Epithelial cell of prostate (primary cell): ENCODE measurements at regions not wholly inside any gene's neighbourhood (a gene's known extent, or its start where the extent isn't known, plus 50 kb on each side); places are given as distances from the start of the nearest gene placed in this dataset.
"Not testable (repeated sequence)": the region's sequence is repeated elsewhere in the genome, so short reads cannot be mapped to it uniquely, and the experiment has no call there.

Source experiments
- DNase-seq: peaks from one replicate; pipeline ENCODE4 v3.0.0-alpha.2; 2011; ENCODE audit warnings: low read depth, low spot score
- H3K27ac ChIP-seq: fragments of 450-650 bp; 2 replicates; pipeline ENCODE4 v1.5.1; 2017; ENCODE audit warnings: mild to moderate bottlenecking

DNA sequence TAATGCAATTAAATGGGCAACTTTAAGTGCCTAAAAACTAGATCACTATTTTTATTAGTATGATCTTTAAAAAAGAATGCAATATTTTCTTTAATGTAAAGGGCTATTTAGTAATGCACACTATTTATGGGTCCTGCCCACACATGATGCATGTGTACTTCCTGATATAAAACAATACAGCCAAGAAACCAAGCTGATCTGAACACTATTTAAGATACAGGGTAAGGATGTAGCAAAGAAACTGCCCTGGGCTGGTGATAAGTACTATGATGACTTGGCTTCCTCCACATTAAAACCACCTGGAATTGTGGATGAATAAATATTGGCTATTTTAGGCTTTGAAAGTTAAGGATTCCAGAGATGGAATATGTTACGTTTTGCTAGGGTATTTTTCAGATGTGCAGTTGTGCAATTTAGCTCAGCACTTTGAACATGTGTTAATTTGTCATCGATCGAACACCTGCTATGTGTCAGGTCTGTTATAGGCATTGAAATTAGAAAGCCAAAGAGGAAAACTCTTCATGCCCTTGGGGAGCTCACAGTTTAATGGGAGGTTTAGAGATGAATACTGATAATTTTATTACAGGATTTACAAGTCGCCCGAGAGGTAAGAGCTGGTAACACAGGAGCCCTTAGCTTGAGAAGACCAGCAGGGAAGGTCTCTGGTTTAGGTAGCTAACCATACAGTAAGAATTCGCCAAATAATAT is 276.7 kb downstream of the PLK2 start:
- no peak for DNase-seq

DNA sequence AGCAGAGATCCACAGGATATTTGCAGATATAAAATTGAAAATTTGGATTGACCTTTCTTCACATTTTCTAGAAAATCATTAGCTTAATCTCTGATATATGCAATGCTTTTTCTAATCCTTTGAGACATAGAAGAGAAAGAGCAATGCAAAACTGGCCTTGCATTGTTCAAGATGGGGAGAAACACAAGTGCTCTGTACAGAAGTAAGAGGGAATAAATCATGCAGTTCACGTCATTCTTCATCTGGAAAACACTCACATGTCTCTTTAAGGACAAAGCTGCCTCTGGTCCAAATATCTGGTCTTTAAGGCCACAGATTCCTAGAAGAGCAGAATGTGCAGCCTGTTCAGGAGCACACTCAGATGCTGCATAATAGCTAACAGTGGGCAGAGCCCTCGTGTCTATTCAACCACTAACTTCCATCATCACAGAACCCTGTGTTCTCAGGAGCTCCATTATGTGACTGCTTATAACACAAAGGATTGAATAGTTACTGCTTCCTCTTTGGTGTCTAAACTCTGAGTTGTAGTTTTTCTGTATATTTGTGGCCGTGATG is 277.5 kb downstream of the PLK2 start:
- no peak overlapping the region for H3K27ac ChIP-seq
- DNase-seq = no peak

More for the DNA sequence above, 276.7 kb downstream of the PLK2 start:
- no peak overlapping the region for H3K27ac ChIP-seq

DNA sequence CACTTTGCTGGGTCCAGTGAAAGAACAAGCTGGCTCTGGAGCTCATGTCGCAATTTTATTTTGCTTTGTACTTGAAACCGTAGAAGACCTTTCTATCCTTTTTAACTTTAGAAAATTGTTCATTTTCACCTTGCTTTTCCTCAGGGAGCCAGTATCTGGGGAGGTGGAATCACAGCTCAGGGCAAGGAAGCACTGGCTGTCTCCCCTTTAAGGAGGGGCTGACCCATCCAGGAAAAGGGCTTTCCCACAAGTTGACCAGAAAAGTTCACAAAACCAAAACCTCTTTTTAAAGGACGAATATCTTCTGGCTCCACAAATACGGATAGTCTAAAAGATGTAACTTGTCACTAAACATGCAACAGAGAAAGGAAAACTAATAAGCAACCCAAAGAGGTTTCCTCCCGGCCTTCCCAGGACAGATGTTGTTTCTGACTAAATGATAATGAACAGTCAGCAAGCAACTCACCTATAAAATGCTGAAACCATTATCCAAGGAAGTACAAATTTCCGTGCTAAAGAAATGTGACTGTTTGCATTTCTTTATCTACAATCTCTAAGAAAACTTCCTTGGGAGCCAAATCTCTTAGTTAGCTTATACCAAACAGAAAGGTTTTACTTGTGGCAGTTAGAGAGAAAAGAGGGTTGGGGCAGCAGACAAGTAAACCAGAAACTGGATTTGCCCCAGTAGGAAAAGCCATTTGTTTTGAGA is 278.2 kb downstream of the PLK2 start:
- no peak overlapping the region for H3K27ac ChIP-seq
- no peak for DNase-seq

GRCh38 chr5:58172946-58173345 is 286.9 kb downstream of the PLK2 start:
- no peak overlapping the region for H3K27ac ChIP-seq

DNA sequence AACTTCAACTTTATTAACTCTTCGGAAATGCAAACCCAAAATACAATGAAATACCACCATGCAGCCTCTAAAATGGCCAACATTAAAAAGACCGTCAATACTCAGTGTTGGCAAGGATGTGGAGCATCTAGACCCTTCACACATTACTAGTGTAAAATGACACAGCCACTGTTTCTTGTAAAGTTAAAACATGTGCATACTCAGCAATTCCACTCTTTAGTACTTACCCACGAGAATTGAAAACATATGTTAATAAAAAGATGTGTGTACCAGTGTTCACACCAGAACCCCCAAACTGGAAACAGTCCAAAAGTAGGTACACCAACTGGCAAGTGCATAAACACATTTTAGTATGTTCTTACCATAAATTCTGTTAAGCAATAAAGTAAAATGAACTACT is 294.7 kb downstream of the PLK2 start:
- no peak for DNase-seq
- no peak overlapping the region for H3K27ac ChIP-seq

More at GRCh38 chr5:58172946-58173345, 286.9 kb downstream of the PLK2 start:
- no peak for DNase-seq

DNA sequence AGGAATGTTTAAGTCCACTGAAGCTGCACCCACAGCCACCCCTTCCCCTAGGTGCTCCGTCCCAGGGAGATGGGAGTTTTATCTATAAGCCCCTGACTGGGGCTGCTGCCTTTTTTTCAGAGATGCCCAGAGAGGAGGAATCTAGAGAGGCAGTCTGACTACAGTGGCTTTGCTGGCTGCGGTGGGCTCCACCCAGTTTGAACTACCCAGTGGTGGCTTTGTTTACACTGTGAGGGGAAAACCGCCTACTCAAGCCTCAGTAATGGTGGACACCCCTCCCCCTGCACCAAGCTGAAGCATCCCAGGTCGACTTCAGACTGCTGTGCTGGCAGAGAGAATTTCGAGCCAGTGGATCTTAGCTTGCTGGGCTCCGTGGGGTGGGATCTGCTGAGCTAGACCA is 298.0 kb downstream of the PLK2 start:
- not testable (repeated sequence) for DNase-seq, H3K27ac ChIP-seq

DNA sequence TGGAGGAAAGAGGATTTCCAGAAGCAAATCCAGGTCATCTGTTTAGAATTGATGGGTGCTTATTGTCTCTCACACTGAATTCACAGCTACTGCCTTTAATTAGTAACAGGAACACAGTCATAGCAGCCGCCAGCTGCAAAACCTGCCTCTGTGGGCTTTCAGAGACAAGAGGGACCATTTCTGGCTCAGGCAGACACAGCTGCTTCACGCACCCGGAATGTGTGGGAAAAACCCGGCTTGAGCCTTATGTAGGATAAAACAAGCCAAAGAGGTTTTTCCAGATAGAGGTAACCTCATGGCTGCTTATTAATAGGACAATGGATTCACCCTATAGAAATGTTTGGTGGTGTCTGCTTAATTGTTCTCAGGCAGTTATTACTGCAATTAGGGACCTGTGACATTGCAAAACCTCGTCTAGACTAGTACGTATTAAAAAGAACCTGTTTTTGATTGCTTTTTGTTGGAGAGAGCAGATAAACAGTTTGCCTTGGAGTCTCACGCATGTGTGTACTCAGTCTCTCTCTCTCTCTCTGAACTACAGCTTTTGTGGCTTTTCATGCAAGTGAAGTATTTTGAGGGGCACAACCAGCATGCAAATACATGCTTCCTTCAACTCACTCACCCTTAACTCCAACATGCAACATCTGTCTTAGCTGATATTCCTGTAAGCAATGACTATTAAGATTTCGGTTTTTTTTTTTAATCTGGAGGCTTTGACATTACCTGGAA is 302.7 kb downstream of the PLK2 start:
- no peak for DNase-seq
- H3K27ac ChIP-seq = no peak overlapping the region

DNA sequence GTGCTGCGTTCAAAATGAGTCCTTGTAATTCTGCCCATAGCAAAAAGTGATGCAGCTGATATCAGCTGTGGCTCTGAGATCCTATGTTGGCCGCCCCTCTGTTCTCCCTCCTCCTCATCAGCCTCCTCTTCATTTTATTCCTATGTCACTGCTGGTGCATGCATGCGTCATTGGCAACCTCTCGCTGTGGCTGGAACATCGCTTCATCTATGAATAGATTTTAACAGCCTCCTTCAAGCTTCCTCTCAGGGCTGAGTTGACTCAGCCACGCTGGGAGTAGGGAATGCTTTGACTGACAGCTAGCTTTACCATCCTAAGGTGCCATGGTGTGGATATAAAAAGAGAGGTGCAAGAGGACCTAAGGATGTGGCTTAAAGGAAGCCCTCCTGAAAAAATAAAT is 303.5 kb downstream of the PLK2 start:
- H3K27ac ChIP-seq = no peak overlapping the region
- no peak for DNase-seq

- DNase-seq = no peak
- H3K27ac ChIP-seq = no peak overlapping the region
Measured at GRCh38 chr5:58153255-58153654, 306.6 kb downstream of the PLK2 start.

DNA sequence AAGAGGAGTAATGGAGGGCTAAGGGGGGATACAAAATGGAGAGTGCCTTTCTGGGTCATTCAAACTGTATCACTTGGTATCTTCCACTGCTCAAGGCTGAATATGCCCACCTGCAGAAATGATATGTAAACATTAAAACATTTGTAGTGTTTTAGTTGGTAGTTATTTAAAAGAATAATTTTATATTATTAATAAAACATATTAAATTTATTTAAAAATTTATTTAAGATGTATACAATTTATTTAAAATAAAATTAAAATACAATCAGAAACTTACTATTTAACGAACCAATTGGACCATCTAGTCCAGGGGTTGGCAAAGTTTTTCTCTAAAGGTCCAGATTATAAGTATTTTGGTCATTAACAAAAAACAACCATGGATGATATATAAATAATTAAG is 308.5 kb downstream of the PLK2 start:
- H3K27ac ChIP-seq = no peak overlapping the region
- no peak for DNase-seq

DNA sequence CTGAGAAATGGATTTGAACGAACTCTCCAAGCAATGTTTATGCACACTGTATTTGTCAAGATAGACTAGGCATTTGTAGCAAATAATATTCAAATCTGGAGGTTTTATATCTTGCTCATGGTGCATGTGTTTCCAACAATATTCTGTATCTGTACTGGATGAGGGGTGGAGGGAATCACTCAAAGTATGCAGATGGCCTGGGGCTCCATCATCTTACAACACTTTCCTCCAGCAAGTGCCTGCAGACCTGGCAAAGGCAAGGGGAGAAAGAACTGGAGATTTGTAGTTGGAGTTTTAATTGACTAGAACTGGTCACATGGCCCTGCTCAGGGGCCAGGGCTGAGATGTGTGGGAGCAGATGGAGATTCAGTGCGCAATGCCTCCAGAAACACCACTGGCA is 309.0 kb downstream of the PLK2 start:
- no peak overlapping the region for H3K27ac ChIP-seq
- no peak for DNase-seq

GRCh38 chr5:58149746-58150145 is 310.1 kb downstream of the PLK2 start:
- H3K27ac ChIP-seq = no peak overlapping the region
- DNase-seq = no peak

GRCh38 chr5:58149345-58149744 is 310.5 kb downstream of the PLK2 start:
- no peak overlapping the region for H3K27ac ChIP-seq
- no peak for DNase-seq

DNA sequence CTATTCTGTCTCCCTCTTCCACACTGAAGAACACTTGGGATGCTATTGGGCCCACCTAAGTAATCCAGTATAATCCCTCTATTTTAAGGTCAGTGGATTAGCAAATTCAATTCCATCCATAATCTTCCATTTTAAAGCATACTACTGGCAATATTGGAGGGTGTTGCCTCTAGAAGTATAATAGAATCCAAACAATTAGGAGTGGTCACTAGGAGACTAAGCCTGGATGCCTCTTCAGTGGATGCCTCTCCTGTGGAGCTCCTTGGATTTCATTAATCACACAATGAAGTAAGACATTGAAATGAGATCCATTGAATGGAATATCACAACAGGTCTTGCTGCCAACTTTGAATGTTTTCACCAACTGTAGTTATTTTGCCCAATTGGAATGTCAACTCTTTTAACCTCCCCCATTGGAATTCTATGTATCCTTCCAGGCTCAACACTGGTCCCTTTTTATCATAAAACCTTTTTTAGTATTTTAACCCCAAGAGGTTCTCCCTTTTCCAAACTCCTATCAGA is 311.6 kb downstream of the PLK2 start:
- DNase-seq = no peak
- no peak overlapping the region for H3K27ac ChIP-seq

DNA sequence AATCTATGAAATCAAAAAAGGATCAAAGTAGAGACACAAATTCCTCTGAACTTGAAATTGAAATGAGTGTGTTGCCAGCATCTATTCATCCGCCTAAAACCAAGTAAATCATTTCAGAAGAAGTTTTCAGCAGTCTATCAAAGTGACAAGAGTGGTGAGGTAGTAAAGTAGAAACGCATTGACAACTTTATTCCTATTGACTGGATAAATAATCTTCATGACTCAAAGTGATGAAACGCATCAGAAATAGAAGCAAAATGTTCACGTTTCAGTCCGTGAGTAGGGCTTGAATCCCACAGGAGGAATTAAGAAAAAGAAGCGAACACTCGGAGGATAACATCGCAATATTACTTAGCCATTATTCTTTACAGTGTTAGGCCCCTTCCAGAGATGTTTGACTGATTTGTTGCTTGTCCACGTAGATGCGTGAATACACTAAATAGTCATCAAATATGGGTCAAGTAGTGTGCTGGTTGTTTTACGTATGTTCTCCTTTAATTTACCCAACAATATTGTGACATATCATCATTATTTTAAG is 314.4 kb downstream of the PLK2 start:
- no peak overlapping the region for H3K27ac ChIP-seq
- no peak for DNase-seq

- no peak for DNase-seq
- H3K27ac ChIP-seq = no peak overlapping the region
Measured at GRCh38 chr5:58143727-58144126, 316.2 kb downstream of the PLK2 start.

DNA sequence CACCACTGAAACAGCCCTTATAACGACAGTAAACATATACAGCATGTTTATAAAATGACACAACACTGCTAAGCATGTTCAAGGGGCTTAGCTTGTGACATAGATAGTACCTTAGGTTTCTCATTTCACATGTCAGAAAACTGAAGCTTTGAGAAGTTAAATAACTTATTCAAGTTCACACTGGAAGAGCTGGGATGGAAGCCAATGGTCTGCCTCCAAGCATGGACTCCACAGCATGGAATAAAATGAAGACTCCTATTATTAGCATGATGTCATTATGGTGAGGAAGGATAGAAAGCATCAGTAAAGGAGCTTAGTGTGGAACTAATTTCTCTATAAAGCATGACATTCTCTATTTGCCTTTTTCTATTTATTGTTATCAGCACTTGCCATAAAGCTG is 316.7 kb downstream of the PLK2 start:
- H3K27ac ChIP-seq = no peak overlapping the region
- DNase-seq = no peak

GRCh38 chr5:58138791-58139190 is 321.1 kb downstream of the PLK2 start:
- no peak for DNase-seq
- H3K27ac ChIP-seq = no peak overlapping the region

DNA sequence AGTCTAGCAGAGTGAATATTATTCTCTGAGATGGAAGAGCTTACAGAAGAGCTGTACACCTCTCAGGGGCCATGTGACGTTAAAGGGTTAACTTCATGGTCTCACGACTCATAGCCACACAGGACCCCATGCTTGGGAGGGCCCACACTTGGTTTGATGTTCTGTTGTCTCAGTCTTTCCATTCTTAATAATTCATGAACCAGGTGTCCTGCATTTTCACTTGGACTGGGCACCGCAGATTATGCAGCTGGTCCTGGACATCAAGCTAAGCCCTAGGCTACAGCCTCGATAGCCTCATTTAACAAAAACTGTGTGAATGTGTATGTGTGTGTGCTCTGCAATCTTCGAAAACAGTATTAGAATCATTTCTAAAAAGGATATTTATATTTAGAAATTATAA is 323.5 kb downstream of the PLK2 start:
- no peak for DNase-seq
- H3K27ac ChIP-seq = no peak overlapping the region

DNA sequence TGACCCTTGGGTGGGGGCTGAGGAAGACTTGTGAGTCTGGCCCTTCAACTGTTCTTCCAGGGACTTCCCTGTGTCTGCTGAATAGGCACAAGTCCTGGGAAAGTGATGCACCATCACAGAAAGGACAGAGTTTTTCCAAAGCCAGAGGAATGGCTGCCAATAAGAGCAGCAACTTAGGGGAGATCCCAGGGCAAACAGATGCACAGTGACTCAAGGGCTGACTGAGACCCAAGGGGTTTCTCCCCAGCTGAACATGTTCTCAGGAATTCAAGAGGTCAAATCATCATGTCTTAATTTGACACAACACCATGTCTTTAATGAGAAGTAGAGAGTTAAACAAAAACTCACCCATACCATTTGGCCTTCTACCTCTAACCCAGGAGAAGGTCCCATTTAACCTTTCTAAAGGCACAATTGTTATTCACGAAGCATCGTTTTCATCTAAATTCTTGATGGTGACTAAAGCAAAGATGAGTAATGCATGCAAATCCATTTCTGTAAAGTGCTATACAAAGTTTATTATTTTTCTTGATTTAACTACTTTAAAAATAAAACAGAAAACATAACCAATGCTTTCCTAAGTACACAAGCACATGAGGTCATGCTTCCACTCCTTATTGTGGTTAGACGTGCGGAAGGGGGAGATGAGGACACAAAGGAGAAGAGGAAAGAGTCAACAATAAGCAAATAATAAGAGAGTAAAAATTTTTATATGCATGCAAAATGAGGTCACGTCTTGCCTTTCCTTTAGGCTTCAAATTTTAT is 324.1 kb downstream of the PLK2 start:
- no peak overlapping the region for H3K27ac ChIP-seq
- no peak for DNase-seq
